WERI-Rb-1 (cell line): ENCODE measurements at regions not wholly inside any gene's neighbourhood (a gene's known extent, or its start where the extent isn't known, plus 50 kb on each side); places are given as distances from the start of the nearest gene placed in this dataset.
A peak's percentile ranks its signal among the peaks of the same experiment; 100 is the strongest.

Experiments
- DNase-seq: peaks from one replicate; pipeline ENCODE4 v3.0.0-alpha.2; 2020
- H3K27ac ChIP-seq: fragments of 250-450 bp; sonication (Bioruptor Pico); 2 replicates; pipeline ENCODE4 v1.5.1; 2020; ENCODE audit warnings: mild to moderate bottlenecking, moderate library complexity
- H3K27me3 ChIP-seq: fragments of 250-450 bp; sonication (Bioruptor Pico); 2 replicates; pipeline ENCODE4 v1.5.1; 2021; ENCODE audit warnings: mild to moderate bottlenecking, low read depth, moderate library complexity; ENCODE audit not compliant: insufficient read depth, severe bottlenecking
- H3K36me3 ChIP-seq: fragments of 250-450 bp; sonication (Bioruptor Pico); 2 replicates; pipeline ENCODE4 v1.5.1; 2020; ENCODE audit warnings: mild to moderate bottlenecking, moderate library complexity
- H3K4me3 ChIP-seq: 2 replicates; pipeline ENCODE4 v1.5.1; 2011; ENCODE audit warnings: low read depth, mild to moderate bottlenecking, control low read depth, low read length
- H3K9me3 ChIP-seq: fragments of 250-450 bp; sonication (Bioruptor Pico); 2 replicates; pipeline ENCODE4 v1.5.1; 2021; ENCODE audit warnings: mild to moderate bottlenecking, moderate library complexity; ENCODE audit not compliant: severe bottlenecking
- CTCF ChIP-seq: IDR thresholded peaks from 2 replicates; pipeline ENCODE4 v1.5.1; 2011; ENCODE audit warnings: low read depth, mild to moderate bottlenecking, control low read depth, inconsistent platforms, low read length

- DNase-seq = no peak
- no peak overlapping the region for H3K27ac ChIP-seq
- H3K36me3 ChIP-seq = no peaks in the 10 kb centered on the region
- TF ChIP-seq CTCF = no peak
- no peaks in the 10 kb centered on the region for H3K9me3 ChIP-seq
- H3K4me3 ChIP-seq = no peak overlapping the region
- H3K27me3 ChIP-seq = no peaks in the 10 kb centered on the region
These were observed 67.9 kb upstream of the SNX9 start for GRCh38 chr6:157755032-157755745.

GRCh38 chr6:157755746-157756411 lies 67.2 kb upstream of the SNX9 start:
- DNase-seq = no peak
- Histone ChIP-seq H3K4me3 (no peak overlapping the region), H3K27me3 (no peaks in the 10 kb centered on the region), H3K9me3 (no peaks in the 10 kb centered on the region), H3K36me3 (no peaks in the 10 kb centered on the region), H3K27ac (no peak overlapping the region)
- no peak for TF ChIP-seq CTCF

- Histone ChIP-seq H3K27ac (0 out of 2 replicates have a peak overlapping the region, but pooled peaks have one; percentile 27), H3K4me3 (no peak overlapping the region), H3K27me3 (no peaks in the 10 kb centered on the region), H3K36me3 (no peaks in the 10 kb centered on the region), H3K9me3 (no peaks in the 10 kb centered on the region)
- TF ChIP-seq CTCF = peak; percentile 87
- peak; percentile 89 for DNase-seq
These were observed 66.2 kb upstream of the SNX9 start for GRCh38 chr6:157756708-157757429.

- no peaks in the 10 kb centered on the region for H3K36me3 ChIP-seq
These were observed 65.3 kb upstream of the SNX9 start for GRCh38 chr6:157757430-157758403.

More at GRCh38 chr6:157757430-157758403, 65.3 kb upstream of the SNX9 start:
- no peaks in the 10 kb centered on the region for H3K27me3 ChIP-seq
- no peaks in the 10 kb centered on the region for H3K9me3 ChIP-seq
- no peak overlapping the region for H3K27ac ChIP-seq
- no peak for DNase-seq
- no peak for TF ChIP-seq CTCF
- H3K4me3 ChIP-seq = no peak overlapping the region
